Neural progenitor cell (in vitro differentiated cells): ENCODE measurements at regions not wholly inside any gene's neighbourhood (a gene's known extent, or its start where the extent isn't known, plus 50 kb on each side); places are given as distances from the start of the nearest gene placed in this dataset.

Experiments used
- DNase-seq: peaks from one replicate; pipeline ENCODE4 v3.0.0-alpha.2; 2016; ENCODE audit warnings: low spot score
- H2AFZ ChIP-seq: fragments of 200-600 bp; sonication (generic); replicated peaks from 2 replicates; pipeline ENCODE4 v1.6.1; 2016; ENCODE audit warnings: antibody characterized with exemption
- H3F3A ChIP-seq: fragments of 200-600 bp; sonication (generic); 2 replicates; pipeline ENCODE4 v1.6.1; 2016; ENCODE audit warnings: antibody characterized with exemption, low read depth
- H3K27ac ChIP-seq: fragments of 200-600 bp; sonication (generic); 2 replicates; pipeline ENCODE4 v1.5.1; 2016; ENCODE audit warnings: mild to moderate bottlenecking
- H3K27me3 ChIP-seq: fragments of 200-600 bp; sonication (generic); 2 replicates; pipeline ENCODE4 v1.6.1; 2016; ENCODE audit warnings: mild to moderate bottlenecking, moderate library complexity
- H3K36me3 ChIP-seq: fragments of 200-600 bp; sonication (generic); 2 replicates; pipeline ENCODE4 v1.5.1; 2016
- H3K4me1 ChIP-seq: fragments of 200-600 bp; sonication (generic); 2 replicates; pipeline ENCODE4 v1.6.1; 2016; ENCODE audit warnings: mixed run types
- H3K4me2 ChIP-seq: fragments of 200-600 bp; sonication (generic); 2 replicates; pipeline ENCODE4 v1.6.1; 2016
- H3K4me3 ChIP-seq: fragments of 200-600 bp; sonication (generic); 2 replicates; pipeline ENCODE4 v1.5.1; 2016
- H3K79me2 ChIP-seq: fragments of 200-600 bp; sonication (generic); 2 replicates; pipeline ENCODE4 v1.6.1; 2016; ENCODE audit warnings: low read depth
- H3K9ac ChIP-seq: fragments of 200-600 bp; sonication (generic); 2 replicates; pipeline ENCODE4 v1.6.1; 2016
- H3K9me3 ChIP-seq: fragments of 200-600 bp; sonication (generic); 2 replicates; pipeline ENCODE4 v1.5.1; 2016; ENCODE audit warnings: low read depth
- H4K20me1 ChIP-seq: fragments of 200-600 bp; sonication (generic); 2 replicates; pipeline ENCODE4 v1.6.1; 2016; ENCODE audit warnings: low read depth
- H3K27ac Mint-ChIP-seq: 3 replicates; pipeline ENCODE4 v1.8.0; 2021; ENCODE audit warnings: mixed read lengths
- H3K27me3 Mint-ChIP-seq: 2 replicates; pipeline ENCODE4 v1.8.0; 2022; ENCODE audit warnings: low read depth, mild to moderate bottlenecking, inconsistent platforms, moderate library complexity, mixed read lengths; ENCODE audit not compliant: insufficient read depth
- H3K36me3 Mint-ChIP-seq: 3 replicates; pipeline ENCODE4 v1.8.0; 2021; ENCODE audit warnings: mixed read lengths
- H3K4me1 Mint-ChIP-seq: 3 replicates; pipeline ENCODE4 v1.8.0; 2021; ENCODE audit warnings: mixed read lengths
- H3K4me3 Mint-ChIP-seq: 3 replicates; pipeline ENCODE4 v1.8.0; 2021; ENCODE audit warnings: mild to moderate bottlenecking, moderate library complexity, mixed read lengths
- H3K9me3 Mint-ChIP-seq: 3 replicates; pipeline ENCODE4 v1.8.0; 2020; ENCODE audit warnings: mixed read lengths
- EZH2 ChIP-seq: fragments of 200-600 bp; sonication (generic); IDR thresholded peaks from 2 replicates; pipeline ENCODE4 v1.6.1; 2017; ENCODE audit warnings: antibody characterized with exemption, mild to moderate bottlenecking, moderate library complexity
- EZH2phosphoT487 ChIP-seq: fragments of 200-600 bp; sonication (generic); IDR thresholded peaks from 2 replicates; pipeline ENCODE4 v1.6.1; 2017; ENCODE audit warnings: antibody characterized with exemption
- TF ChIP-seq, protein P1 (sequence below): fragments of 200-600 bp; sonication (generic); IDR thresholded peaks from 2 replicates; pipeline ENCODE4 v1.5.1; 2017; ENCODE audit warnings: antibody characterized with exemption, mild to moderate bottlenecking

DNA sequence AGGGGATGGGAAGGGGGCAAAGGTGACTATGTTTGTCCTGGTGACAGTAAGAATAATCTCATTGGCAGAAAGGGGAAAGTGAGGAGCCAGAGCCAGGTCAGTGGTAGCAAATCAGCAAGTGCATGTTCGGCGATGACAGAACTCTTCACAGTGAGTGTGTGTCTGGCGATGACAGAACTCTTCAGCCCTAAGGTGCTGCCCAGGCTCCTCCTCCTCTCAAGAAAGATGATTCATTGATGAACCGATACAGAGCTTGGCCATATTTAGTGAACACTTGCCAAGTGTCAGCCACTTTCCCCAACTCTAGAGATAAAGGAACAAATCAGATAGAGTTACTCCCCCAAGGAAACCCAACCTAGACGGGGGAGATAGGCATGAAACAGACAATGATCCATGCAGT is 199.3 kb upstream of the UBL3 start:
- Histone ChIP-seq H3K4me1 (peaks cover 18% of the 10 kb centered on the region), H3K9ac (no peak overlapping the region), H3K27ac (no peak overlapping the region), H2AFZ (no peak overlapping the region), H3K27me3 (no peaks in the 10 kb centered on the region), H3K4me3 (no peak overlapping the region), H3K79me2 (no peaks in the 10 kb centered on the region), H3K36me3 (no peaks in the 10 kb centered on the region), H4K20me1 (no peaks in the 10 kb centered on the region), H3K4me2 (no peak overlapping the region), H3F3A (peaks cover 18% of the 10 kb centered on the region), H3K9me3 (no peaks in the 10 kb centered on the region)
- peaks cover 2% of the 10 kb centered on the region for H3K9me3 Mint-ChIP-seq
- TF ChIP-seq, protein P1, sequence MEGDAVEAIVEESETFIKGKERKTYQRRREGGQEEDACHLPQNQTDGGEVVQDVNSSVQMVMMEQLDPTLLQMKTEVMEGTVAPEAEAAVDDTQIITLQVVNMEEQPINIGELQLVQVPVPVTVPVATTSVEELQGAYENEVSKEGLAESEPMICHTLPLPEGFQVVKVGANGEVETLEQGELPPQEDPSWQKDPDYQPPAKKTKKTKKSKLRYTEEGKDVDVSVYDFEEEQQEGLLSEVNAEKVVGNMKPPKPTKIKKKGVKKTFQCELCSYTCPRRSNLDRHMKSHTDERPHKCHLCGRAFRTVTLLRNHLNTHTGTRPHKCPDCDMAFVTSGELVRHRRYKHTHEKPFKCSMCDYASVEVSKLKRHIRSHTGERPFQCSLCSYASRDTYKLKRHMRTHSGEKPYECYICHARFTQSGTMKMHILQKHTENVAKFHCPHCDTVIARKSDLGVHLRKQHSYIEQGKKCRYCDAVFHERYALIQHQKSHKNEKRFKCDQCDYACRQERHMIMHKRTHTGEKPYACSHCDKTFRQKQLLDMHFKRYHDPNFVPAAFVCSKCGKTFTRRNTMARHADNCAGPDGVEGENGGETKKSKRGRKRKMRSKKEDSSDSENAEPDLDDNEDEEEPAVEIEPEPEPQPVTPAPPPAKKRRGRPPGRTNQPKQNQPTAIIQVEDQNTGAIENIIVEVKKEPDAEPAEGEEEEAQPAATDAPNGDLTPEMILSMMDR, result no peak
- TF ChIP-seq EZH2 (no peak), EZH2phosphoT487 (no peak)
- no peak overlapping the region for H3K27ac Mint-ChIP-seq
- H3K36me3 Mint-ChIP-seq, result no peaks in the 10 kb centered on the region
- no peak for DNase-seq
- peaks cover 4% of the 10 kb centered on the region for H3K27me3 Mint-ChIP-seq
- H3K4me3 Mint-ChIP-seq, result no peak overlapping the region
- peaks cover 22% of the 10 kb centered on the region for H3K4me1 Mint-ChIP-seq

DNA sequence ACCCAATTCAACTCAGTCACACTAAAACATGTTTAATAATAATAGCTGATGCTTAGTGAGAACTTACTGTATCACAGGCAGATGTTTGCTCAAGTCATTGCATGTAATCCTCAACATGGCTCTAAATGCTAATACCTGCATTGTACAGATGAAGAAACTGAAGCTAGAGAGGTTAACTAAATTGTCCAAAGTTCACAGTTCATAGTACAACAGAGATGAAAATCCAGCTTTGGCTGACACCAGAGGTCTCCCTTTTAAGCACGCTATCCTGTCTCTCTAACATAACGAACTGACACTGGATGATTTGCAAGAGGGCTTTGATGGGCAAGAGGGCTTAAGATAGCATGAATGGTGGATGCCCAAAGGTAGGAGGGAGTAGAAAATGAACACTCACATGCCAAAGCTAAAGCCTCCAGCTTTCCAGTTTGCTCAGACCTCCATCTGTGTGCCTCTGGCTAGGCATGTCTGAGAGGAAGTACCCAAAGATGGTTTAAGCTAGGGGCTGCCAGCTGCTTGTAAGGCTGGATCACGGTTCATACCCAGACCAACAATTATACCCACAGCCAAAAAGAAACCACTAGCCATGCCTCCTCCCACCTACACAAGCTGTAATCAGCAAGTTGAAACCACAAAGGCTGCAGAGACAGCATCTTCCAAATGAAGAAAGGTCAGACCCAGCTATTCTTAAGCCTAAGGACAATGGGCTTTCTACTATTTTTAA is 196.9 kb upstream of the UBL3 start:
- no peaks in the 10 kb centered on the region for H3K27me3 ChIP-seq
- peaks cover 3% of the 10 kb centered on the region for H3K4me1 ChIP-seq
- Mint-ChIP-seq H3K27ac (no peak overlapping the region), H3K27me3 (peaks cover 4% of the 10 kb centered on the region), H3K9me3 (peaks cover 2% of the 10 kb centered on the region), H3K36me3 (no peaks in the 10 kb centered on the region), H3K4me1 (peaks cover 5% of the 10 kb centered on the region), H3K4me3 (no peak overlapping the region)
- H3K4me3 ChIP-seq, result no peak overlapping the region
- H3K27ac ChIP-seq, result no peak overlapping the region
- H3K36me3 ChIP-seq, result no peaks in the 10 kb centered on the region
- no peaks in the 10 kb centered on the region for H3K79me2 ChIP-seq
- no peak overlapping the region for H2AFZ ChIP-seq
- H3K9ac ChIP-seq, result no peak overlapping the region
- no peaks in the 10 kb centered on the region for H3K9me3 ChIP-seq
- no peak overlapping the region for H3K4me2 ChIP-seq
- peaks cover 4% of the 10 kb centered on the region for H3F3A ChIP-seq
- no peaks in the 10 kb centered on the region for H4K20me1 ChIP-seq
- TF ChIP-seq, protein P1, result no peak
- no peak for TF ChIP-seq EZH2
- no peak for TF ChIP-seq EZH2phosphoT487
- no peak for DNase-seq

DNA sequence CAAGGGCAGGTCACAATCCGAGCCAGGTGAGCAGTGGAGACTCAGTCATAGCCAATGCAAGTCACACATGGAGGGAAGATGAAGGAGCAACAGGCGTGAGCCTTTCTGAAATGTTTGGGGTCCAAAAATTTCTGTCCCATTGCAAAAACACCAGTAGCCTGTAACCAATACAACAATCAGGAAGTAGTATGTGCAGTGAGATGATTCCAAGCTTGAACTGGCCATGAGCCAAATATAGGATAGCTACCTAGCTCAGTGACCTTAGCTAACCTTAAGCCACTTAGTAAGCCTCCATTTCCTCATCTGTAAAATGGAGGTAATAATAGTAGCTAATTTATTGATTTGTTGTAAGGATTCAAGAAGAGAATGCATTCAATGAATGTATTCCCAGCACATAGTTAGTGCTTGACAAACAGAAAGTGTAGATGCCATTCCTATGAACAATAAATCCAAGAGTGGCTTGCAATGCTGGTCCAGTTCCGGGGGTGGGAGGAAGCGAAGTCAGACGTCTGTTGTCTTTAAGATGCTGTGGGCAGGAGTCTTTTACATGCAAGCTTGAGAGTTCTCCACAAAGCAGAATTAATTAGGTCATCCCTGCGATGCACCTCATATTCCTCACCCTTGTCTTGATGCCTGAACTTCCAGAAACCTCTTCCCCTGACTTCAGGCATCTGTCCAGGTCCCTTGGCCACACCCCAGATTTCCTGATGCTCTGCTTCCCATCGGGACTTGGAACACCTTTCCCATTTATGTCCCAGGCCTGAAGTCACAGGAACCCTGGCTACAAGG is 195.7 kb upstream of the UBL3 start:
- H3K27me3 ChIP-seq, result no peaks in the 10 kb centered on the region
- no peak overlapping the region for H3K27ac ChIP-seq
- no peaks in the 10 kb centered on the region for H3K79me2 ChIP-seq
- no peaks in the 10 kb centered on the region for H3K36me3 Mint-ChIP-seq
- no peaks in the 10 kb centered on the region for H3K36me3 ChIP-seq
- H3K4me1 ChIP-seq, result no peaks in the 10 kb centered on the region
- no peak overlapping the region for H3K27ac Mint-ChIP-seq
- H3K9ac ChIP-seq, result no peak overlapping the region
- H3K4me3 Mint-ChIP-seq, result no peak overlapping the region
- no peaks in the 10 kb centered on the region for H3F3A ChIP-seq
- no peaks in the 10 kb centered on the region for H3K9me3 ChIP-seq
- no peaks in the 10 kb centered on the region for H4K20me1 ChIP-seq
- H3K4me1 Mint-ChIP-seq, result no peaks in the 10 kb centered on the region
- TF ChIP-seq EZH2phosphoT487, result no peak
- TF ChIP-seq, protein P1, result no peak
- TF ChIP-seq EZH2, result no peak
- H3K4me2 ChIP-seq, result no peak overlapping the region
- H3K9me3 Mint-ChIP-seq, result peaks cover 2% of the 10 kb centered on the region
- no peak for DNase-seq
- peaks cover 2% of the 10 kb centered on the region for H3K27me3 Mint-ChIP-seq
- H3K4me3 ChIP-seq, result no peak overlapping the region
- H2AFZ ChIP-seq, result no peak overlapping the region
